ENCODE measurements at regions not wholly inside any gene's neighbourhood (a gene's known extent, or its start where the extent isn't known, plus 50 kb on each side); places are given as distances from the start of the nearest gene placed in this dataset.

DNA sequence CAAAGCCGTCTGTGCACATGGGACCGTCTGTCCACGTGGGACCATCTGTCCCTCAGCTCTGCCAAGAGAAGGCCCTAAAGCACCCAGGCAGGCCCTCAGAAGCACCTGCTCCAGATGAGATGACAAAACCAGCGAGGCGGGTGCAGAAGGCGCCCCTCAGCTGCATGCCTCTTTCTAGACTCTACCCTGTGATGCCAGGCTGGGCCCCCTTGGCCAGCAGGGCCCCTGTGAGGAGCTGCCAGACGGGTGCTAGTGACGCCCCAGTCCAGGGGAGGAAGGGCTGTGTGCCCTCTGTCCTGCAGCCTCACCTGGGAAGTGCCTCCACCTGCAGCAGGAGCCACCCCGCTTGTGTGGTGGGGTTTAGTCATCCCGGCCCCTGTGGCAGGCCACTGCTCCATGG is 309.2 kb upstream of the SHH start:
- intact Hi-C loops (cut with micrococcal nuclease; ENCODE audit: unreplicated experiment): no loop called here
- Mint-ChIP-seq H3K27me3 (ENCODE audit: unreplicated experiment) (peaks cover 12% of the 10 kb centered on the region), H3K27ac (ENCODE audit: unreplicated experiment) (no peak overlapping the region), H3K4me3 (ENCODE audit: low read depth, unreplicated experiment) (no peak overlapping the region), H3K9me3 (ENCODE audit: low read depth, unreplicated experiment) (no peaks in the 10 kb centered on the region), H3K36me3 (ENCODE audit: insufficient read depth, unreplicated experiment) (no peaks in the 10 kb centered on the region), H3K4me1 (ENCODE audit: low read depth, unreplicated experiment) (no peaks in the 10 kb centered on the region)
- TF ChIP-seq, protein P1, sequence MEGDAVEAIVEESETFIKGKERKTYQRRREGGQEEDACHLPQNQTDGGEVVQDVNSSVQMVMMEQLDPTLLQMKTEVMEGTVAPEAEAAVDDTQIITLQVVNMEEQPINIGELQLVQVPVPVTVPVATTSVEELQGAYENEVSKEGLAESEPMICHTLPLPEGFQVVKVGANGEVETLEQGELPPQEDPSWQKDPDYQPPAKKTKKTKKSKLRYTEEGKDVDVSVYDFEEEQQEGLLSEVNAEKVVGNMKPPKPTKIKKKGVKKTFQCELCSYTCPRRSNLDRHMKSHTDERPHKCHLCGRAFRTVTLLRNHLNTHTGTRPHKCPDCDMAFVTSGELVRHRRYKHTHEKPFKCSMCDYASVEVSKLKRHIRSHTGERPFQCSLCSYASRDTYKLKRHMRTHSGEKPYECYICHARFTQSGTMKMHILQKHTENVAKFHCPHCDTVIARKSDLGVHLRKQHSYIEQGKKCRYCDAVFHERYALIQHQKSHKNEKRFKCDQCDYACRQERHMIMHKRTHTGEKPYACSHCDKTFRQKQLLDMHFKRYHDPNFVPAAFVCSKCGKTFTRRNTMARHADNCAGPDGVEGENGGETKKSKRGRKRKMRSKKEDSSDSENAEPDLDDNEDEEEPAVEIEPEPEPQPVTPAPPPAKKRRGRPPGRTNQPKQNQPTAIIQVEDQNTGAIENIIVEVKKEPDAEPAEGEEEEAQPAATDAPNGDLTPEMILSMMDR (IDR thresholded peaks at IDR 0.05; ENCODE audit: unreplicated experiment): no peak
- CTCF ChIA-PET: no interaction called here
- no TSS peak for BruUV-seq (replicated peaks)
- no peak for DNase-seq

DNA sequence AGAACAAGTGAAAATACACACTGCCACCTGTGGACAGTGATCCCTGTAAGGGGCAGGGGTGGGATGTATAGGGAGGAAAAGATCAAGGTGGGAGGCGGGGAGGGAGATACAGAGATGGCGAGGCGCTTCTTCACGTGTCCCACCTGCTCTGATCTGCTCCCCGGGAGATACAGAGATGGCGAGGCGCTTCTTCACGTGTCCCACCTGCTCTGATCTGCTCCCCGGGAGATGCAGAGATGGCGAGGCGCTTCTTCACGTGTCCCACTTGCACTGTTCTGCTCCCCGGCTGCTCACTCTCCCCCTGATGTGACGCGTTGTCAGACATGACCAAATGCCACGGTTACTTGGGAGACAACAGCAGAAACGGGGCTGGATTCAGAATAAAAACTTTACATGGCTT is 308.3 kb upstream of the SHH start:
- no peak overlapping the region for H3K4me3 Mint-ChIP-seq (ENCODE audit: low read depth, unreplicated experiment)
- CTCF ChIA-PET: no interaction called here
- no peak overlapping the region for H3K27ac Mint-ChIP-seq (ENCODE audit: unreplicated experiment)
- no peak for DNase-seq
- TF ChIP-seq, protein P1 (IDR thresholded peaks at IDR 0.05; ENCODE audit: unreplicated experiment): no peak
- H3K36me3 Mint-ChIP-seq (ENCODE audit: insufficient read depth, unreplicated experiment): no peaks in the 10 kb centered on the region
- intact Hi-C loops (cut with micrococcal nuclease; ENCODE audit: unreplicated experiment): no loop called here
- peaks cover 12% of the 10 kb centered on the region for H3K27me3 Mint-ChIP-seq (ENCODE audit: unreplicated experiment)
- H3K9me3 Mint-ChIP-seq (ENCODE audit: low read depth, unreplicated experiment): no peaks in the 10 kb centered on the region
- no TSS peak for BruUV-seq (replicated peaks)
- no peaks in the 10 kb centered on the region for H3K4me1 Mint-ChIP-seq (ENCODE audit: low read depth, unreplicated experiment)

DNA sequence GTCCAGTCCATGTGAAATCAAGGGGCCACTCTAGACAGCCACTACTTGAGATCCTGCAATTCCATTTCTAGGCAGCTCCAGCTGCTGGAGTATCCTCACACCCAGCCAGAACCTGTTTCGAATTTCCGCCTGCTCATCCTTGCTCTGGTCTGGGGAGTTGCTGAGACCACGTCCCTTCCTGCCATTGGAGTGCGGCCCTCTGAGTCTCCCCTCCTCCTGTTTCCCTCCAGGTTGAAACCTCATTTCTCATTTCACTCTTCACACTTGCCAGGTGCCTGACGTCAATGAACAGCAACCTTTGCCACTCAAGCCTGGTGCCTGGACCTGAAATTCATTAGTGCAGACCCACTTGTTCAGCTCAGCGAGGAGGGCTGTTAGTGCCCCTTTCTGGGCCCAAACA is 307.5 kb upstream of the SHH start:
- no peaks in the 10 kb centered on the region for H3K9me3 Mint-ChIP-seq (ENCODE audit: low read depth, unreplicated experiment)
- TF ChIP-seq, protein P1 (IDR thresholded peaks at IDR 0.05; ENCODE audit: unreplicated experiment): no peak
- no peak overlapping the region for H3K4me3 Mint-ChIP-seq (ENCODE audit: low read depth, unreplicated experiment)
- CTCF ChIA-PET: no interaction called here
- intact Hi-C loops (cut with micrococcal nuclease; ENCODE audit: unreplicated experiment): no loop called here
- BruUV-seq (replicated peaks): no TSS peak
- DNase-seq: no peak
- H3K36me3 Mint-ChIP-seq (ENCODE audit: insufficient read depth, unreplicated experiment): no peaks in the 10 kb centered on the region
- peaks cover 12% of the 10 kb centered on the region for H3K27me3 Mint-ChIP-seq (ENCODE audit: unreplicated experiment)
- no peak overlapping the region for H3K27ac Mint-ChIP-seq (ENCODE audit: unreplicated experiment)
- no peaks in the 10 kb centered on the region for H3K4me1 Mint-ChIP-seq (ENCODE audit: low read depth, unreplicated experiment)

DNA sequence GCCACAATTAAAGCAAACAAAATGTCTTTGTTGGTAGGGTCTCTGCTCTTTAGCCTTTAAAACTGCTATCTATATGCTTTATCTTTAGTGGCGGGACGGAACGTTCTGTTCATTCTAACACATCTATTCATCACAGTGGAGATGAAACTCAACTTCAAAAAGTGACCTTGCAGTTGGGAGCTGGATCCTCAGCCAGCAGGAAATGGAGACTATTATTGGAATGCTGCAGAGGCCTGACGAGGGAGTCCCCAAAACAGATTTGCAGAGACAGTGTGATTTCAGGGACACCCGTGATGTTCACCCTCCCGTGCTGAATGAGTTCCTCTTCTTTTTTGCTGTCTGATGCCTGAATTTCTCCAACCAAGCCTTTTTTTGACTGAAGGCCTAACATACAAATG is 306.0 kb upstream of the SHH start:
- H3K27ac Mint-ChIP-seq (ENCODE audit: unreplicated experiment): no peak overlapping the region
- no peaks in the 10 kb centered on the region for H3K4me1 Mint-ChIP-seq (ENCODE audit: low read depth, unreplicated experiment)
- TF ChIP-seq, protein P1 (IDR thresholded peaks at IDR 0.05; ENCODE audit: unreplicated experiment): no peak
- no TSS peak for BruUV-seq (replicated peaks)
- H3K27me3 Mint-ChIP-seq (ENCODE audit: unreplicated experiment): peaks cover 12% of the 10 kb centered on the region
- no peaks in the 10 kb centered on the region for H3K9me3 Mint-ChIP-seq (ENCODE audit: low read depth, unreplicated experiment)
- H3K4me3 Mint-ChIP-seq (ENCODE audit: low read depth, unreplicated experiment): no peak overlapping the region
- no peak for DNase-seq
- no peaks in the 10 kb centered on the region for H3K36me3 Mint-ChIP-seq (ENCODE audit: insufficient read depth, unreplicated experiment)
- intact Hi-C loops (cut with micrococcal nuclease; ENCODE audit: unreplicated experiment): no loop called here
- CTCF ChIA-PET: no interaction called here
